Gastroesophageal sphincter (tissue), 4 donors: ENCODE measurements at regions not wholly inside any gene's neighbourhood (a gene's known extent, or its start where the extent isn't known, plus 50 kb on each side); places are given as distances from the start of the nearest gene placed in this dataset.

ENCODE experiments used
- ATAC-seq: fragments of 150-250 bp; one replicate; pipeline ENCODE4 v1.9.1; 2016; ENCODE audit warnings: mild to moderate bottlenecking, moderate library complexity
- H3K27ac ChIP-seq, 4 donors: fragments of 200-600 bp; sonication (generic) in 3 of 4; 1 replicate in 3 of 4; 2 replicates in 1 of 4; pipeline ENCODE4 v1.5.1; 2016 to 2019
- H3K27me3 ChIP-seq: fragments of 200-600 bp; sonication (generic); one replicate; pipeline ENCODE4 v1.5.1; 2019
- H3K36me3 ChIP-seq, 2 donors: fragments of 200-600 bp; sonication (generic); one replicate each; pipeline ENCODE4 v1.5.1; 2019; ENCODE audit warnings: control low read depth in 1 of 2
- H3K4me1 ChIP-seq, 3 donors: fragments of 200-600 bp; sonication (generic); 1 replicate in 2 of 3; 2 replicates in 1 of 3; pipeline ENCODE4 v1.5.1; 2016 to 2019; ENCODE audit warnings: control low read depth in 2 of 3
- H3K4me3 ChIP-seq, 2 donors: fragments of 200-600 bp; sonication (generic); one replicate each; pipeline ENCODE4 v1.5.1; 2019; ENCODE audit warnings: mild to moderate bottlenecking in 1 of 2, moderate library complexity in 1 of 2
- H3K9me3 ChIP-seq, 3 donors: fragments of 200-600 bp; sonication (generic); one replicate each; pipeline ENCODE4 v1.5.1; 2017 to 2019; ENCODE audit warnings: control low read depth in 2 of 3
- CTCF ChIP-seq, 4 experiments: fragments of 200-600 bp in 2 of 4; fragments of 450-650 bp in 2 of 4; sonication (generic) in 1 of 4; IDR thresholded peaks; one replicate each; pipeline ENCODE4 v1.5.1; 2017 to 2019; ENCODE audit warnings: antibody characterized with exemption in 4 of 4, mild to moderate bottlenecking in 2 of 4, moderate library complexity in 2 of 4
- EP300 ChIP-seq: sonication (generic); formaldehyde crosslinking; IDR thresholded peaks from one replicate; pipeline ENCODE4 v1.6.1; 2017; ENCODE audit warnings: antibody characterized with exemption, mild to moderate bottlenecking
- POLR2A ChIP-seq, 2 donors: fragments of 450-650 bp; IDR thresholded peaks; one replicate each; pipeline ENCODE4 v1.6.1; 2017; ENCODE audit warnings: antibody characterized with exemption in 2 of 2, mild to moderate bottlenecking in 2 of 2, moderate library complexity in 1 of 2
- POLR2AphosphoS5 ChIP-seq: sonication (generic); formaldehyde crosslinking; IDR thresholded peaks from one replicate; pipeline ENCODE4 v1.6.1; 2017; ENCODE audit warnings: antibody characterized with exemption
- WGBS, 2 donors: methylation state at CpG; one replicate each; pipeline ENCODE4 v1.1.5; 2018; ENCODE audit warnings: low coverage in 1 of 2; 5-methylcytosine and 5-hydroxymethylcytosine counted together

DNA sequence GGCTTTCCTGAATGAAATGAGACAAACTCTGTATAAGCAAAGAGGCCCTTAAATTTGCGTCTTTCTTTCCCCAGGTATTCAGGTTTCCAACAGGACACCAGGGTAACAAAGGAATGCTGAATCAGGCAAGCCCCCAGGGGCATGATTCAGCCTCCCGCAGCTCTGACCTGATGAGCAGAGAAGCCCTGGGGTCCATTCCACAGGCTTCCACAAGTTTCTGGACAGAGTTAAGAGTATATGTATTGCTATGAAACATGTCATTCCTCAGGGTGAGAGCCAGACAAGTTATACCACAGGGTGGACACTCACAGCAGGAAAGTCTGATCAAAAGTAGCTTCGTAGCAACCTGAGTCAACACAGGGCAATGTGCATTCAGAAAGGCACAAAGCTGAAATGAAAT, 68.1 kb upstream of the CTNNB1 start:
- ATAC-seq: no peak
- Histone ChIP-seq H3K9me3 (peaks cover 0 to 35% (median 0%) of the 10 kb centered on the region in 3 donors), H3K27ac (no peak overlapping the region), H3K27me3 (no peaks in the 10 kb centered on the region), H3K4me3 (no peak overlapping the region), H3K36me3 (no peaks in the 10 kb centered on the region), H3K4me1 (no peaks in the 10 kb centered on the region)
- TF ChIP-seq POLR2A (IDR thresholded peaks at IDR 0.05) (no peak), CTCF (IDR thresholded peaks at IDR 0.05) (no peak), EP300 (no peak), POLR2AphosphoS5 (no peak)
- 80 to 83% methylated on average over 1 to 2 of the region's 3 CpGs for WGBS, 2 donors

DNA sequence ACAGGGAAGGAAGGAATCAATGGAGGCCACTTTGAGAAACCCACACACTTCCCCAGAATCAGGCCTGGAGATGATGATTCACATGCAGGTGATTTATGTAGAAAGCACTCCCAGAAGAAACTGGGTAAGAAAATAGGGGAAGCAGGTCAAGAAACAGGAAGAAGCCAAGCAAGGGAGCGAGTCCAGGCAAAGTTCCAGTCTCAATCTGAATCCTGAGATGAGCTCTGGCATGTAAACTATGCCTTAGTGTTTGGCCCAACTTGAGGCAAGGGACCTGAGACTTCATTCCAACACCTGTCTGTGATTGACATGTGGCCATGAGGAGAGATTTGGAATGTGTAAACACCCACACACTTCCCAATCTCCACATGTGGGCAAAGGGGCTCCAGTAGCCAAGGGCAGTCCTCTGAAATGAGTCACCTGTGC, 61.6 kb upstream of the CTNNB1 start:
- TF ChIP-seq POLR2AphosphoS5 (no peak), POLR2A (IDR thresholded peaks at IDR 0.05) (no peak), EP300 (no peak), CTCF (IDR thresholded peaks at IDR 0.05) (no peak)
- Histone ChIP-seq H3K27me3 (no peaks in the 10 kb centered on the region), H3K36me3 (no peaks in the 10 kb centered on the region), H3K27ac (no peak overlapping the region), H3K4me3 (no peak overlapping the region), H3K4me1 (no peaks in the 10 kb centered on the region), H3K9me3 (no peaks in the 10 kb centered on the region)
- ATAC-seq: no peak
- WGBS, 2 donors: 78 to 100% methylated on average over 1 of the region's 1 CpG

GRCh38 chr3:41138146-41138545, 61.2 kb upstream of the CTNNB1 start:
- no peaks in the 10 kb centered on the region for H3K4me1 ChIP-seq
- H3K9me3 ChIP-seq: no peaks in the 10 kb centered on the region
- no peak overlapping the region for H3K27ac ChIP-seq
- no peaks in the 10 kb centered on the region for H3K27me3 ChIP-seq
- no peaks in the 10 kb centered on the region for H3K36me3 ChIP-seq
- ATAC-seq: no peak
- H3K4me3 ChIP-seq: no peak overlapping the region
- 63 to 76% methylated on average over 2 to 3 of the region's 3 CpGs for WGBS, 2 donors
- TF ChIP-seq CTCF (IDR thresholded peaks at IDR 0.05) (no peak), EP300 (no peak), POLR2AphosphoS5 (no peak), POLR2A (IDR thresholded peaks at IDR 0.05) (no peak)

DNA sequence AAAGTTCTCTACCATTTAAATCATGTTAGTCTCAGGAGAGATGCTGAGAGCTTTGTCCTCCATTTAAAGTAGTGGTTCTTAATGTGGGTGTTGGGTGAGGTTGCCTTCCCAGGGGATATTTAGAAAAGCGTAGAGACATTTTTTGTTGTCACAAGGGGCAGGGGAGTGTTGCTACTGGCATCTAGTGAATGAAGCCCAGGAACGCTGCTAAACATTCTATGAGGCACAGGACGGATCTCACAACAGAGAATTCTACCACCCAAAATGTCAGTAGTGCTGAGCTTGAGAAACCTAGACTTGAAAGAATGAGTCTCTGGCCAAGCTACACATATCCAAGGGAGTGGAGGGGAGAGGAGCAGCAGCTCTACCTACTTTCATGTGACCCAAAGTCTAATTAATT, 60.7 kb upstream of the CTNNB1 start:
- ATAC-seq: no peak
- Histone ChIP-seq H3K9me3 (no peaks in the 10 kb centered on the region), H3K4me3 (no peak overlapping the region), H3K36me3 (no peaks in the 10 kb centered on the region), H3K4me1 (no peaks in the 10 kb centered on the region), H3K27ac (no peak overlapping the region), H3K27me3 (no peaks in the 10 kb centered on the region)
- 92% methylated on average over 2 of the region's 3 CpGs; no CpG with 5 or more reads in 1 of the 2 donors for WGBS, 2 donors
- no peak for TF ChIP-seq POLR2A (IDR thresholded peaks at IDR 0.05)

DNA sequence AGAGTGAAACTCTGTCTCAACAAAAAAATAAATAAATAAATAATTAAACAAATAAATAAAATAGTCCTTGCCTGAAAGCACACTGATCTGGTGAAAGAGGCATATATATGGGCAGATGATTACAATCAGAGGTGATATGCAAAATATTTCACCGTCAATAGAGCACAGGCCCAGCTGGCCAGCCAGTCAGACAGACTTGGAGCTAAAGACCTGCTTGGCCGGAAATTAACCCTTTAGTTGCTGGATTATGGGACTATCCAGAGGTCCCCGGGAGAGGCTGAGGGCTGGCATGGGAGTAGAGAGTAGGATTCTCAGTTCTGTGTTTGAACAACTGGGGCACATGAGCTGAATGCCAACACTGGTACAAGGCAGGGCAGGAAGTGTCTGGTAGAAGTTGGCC, 59.1 kb upstream of the CTNNB1 start:
- Histone ChIP-seq H3K27me3 (no peaks in the 10 kb centered on the region), H3K27ac (no peak overlapping the region), H3K4me3 (no peak overlapping the region), H3K9me3 (no peaks in the 10 kb centered on the region), H3K36me3 (no peaks in the 10 kb centered on the region), H3K4me1 (no peaks in the 10 kb centered on the region)
- no peak for ATAC-seq
- WGBS, 2 donors: 69% methylated on average over 3 of the region's 3 CpGs; no CpG with 5 or more reads in 1 of the 2 donors
- TF ChIP-seq POLR2AphosphoS5 (no peak), POLR2A (IDR thresholded peaks at IDR 0.05) (no peak), CTCF (IDR thresholded peaks at IDR 0.05) (no peak), EP300 (no peak)
